ENCODE measurements at regions not wholly inside any gene's neighbourhood (a gene's known extent, or its start where the extent isn't known, plus 50 kb on each side); places are given as distances from the start of the nearest gene placed in this dataset.
"Not testable (repeated sequence)": the region's sequence is repeated elsewhere in the genome, so short reads cannot be mapped to it uniquely, and the experiment has no call there.

DNA sequence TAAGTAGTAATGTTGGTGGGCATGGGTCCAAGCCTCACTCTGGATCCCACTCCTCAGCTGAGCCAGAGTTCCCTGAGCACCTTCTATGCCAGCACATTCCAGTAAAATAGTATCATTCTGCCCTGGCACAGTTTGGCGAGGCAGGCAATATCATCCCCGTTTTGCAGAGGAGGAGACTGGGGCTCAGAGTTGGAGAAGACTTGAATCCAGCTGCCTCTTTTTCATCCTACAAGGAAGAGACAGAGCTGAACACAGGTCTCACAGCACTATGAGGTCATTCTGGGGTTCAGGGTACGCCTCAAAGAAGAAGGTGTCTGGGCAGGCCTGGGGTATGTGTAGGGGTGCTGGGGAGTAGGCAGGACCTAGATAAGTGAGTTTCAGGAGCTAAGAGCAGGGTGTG is 103.9 kb upstream of the STX18 start:
- intact Hi-C loops (cut with DNase I) = no loop called here
- no peak for DNase-seq (ENCODE audit: extremely low spot score in 2 of 2)

DNA sequence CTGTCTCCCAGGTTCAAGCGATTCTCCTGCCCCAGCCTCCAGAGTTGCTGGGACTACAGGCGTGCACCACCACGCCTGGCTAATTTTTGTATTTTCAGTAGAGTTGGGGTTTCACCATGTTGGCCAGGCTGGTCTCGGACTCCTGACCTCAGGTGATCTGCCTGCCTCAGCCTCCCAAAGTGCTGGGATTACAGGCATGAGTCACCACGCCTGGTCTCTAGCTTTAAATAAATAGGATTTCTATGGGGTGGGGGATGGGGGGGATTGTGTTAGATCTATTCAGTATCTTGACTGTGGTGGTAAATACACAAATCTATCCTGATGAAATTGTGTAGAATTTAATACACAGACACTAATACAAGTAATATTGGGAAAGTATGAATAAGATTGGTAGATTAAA is 102.4 kb upstream of the STX18 start:
- H3K4me1 ChIP-seq; DNase-seq (ENCODE audit: extremely low spot score in 2 of 2); H3K9me3 ChIP-seq; H3K27ac ChIP-seq; H3K36me3 ChIP-seq; H3K4me3 ChIP-seq; H3K27me3 ChIP-seq; intact Hi-C loops (cut with DNase I): not testable (repeated sequence)

More for the DNA sequence above, 103.9 kb upstream of the STX18 start:
- Histone ChIP-seq H3K27me3 (no peaks in the 10 kb centered on the region), H3K9me3 (no peaks in the 10 kb centered on the region), H3K36me3 (no peaks in the 10 kb centered on the region), H3K4me1 (no peaks in the 10 kb centered on the region), H3K27ac (no peak overlapping the region), H3K4me3 (no peak overlapping the region)
- TF ChIP-seq, protein P1, sequence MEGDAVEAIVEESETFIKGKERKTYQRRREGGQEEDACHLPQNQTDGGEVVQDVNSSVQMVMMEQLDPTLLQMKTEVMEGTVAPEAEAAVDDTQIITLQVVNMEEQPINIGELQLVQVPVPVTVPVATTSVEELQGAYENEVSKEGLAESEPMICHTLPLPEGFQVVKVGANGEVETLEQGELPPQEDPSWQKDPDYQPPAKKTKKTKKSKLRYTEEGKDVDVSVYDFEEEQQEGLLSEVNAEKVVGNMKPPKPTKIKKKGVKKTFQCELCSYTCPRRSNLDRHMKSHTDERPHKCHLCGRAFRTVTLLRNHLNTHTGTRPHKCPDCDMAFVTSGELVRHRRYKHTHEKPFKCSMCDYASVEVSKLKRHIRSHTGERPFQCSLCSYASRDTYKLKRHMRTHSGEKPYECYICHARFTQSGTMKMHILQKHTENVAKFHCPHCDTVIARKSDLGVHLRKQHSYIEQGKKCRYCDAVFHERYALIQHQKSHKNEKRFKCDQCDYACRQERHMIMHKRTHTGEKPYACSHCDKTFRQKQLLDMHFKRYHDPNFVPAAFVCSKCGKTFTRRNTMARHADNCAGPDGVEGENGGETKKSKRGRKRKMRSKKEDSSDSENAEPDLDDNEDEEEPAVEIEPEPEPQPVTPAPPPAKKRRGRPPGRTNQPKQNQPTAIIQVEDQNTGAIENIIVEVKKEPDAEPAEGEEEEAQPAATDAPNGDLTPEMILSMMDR (IDR thresholded peaks at IDR 0.05) = no peak
- TF ChIP-seq POLR2AphosphoS5 (IDR thresholded peaks at IDR 0.05; ENCODE audit: insufficient read depth in 1 of 2, low read depth in 1 of 2) (no peak), POLR2A (IDR thresholded peaks at IDR 0.05) (no peak)

DNA sequence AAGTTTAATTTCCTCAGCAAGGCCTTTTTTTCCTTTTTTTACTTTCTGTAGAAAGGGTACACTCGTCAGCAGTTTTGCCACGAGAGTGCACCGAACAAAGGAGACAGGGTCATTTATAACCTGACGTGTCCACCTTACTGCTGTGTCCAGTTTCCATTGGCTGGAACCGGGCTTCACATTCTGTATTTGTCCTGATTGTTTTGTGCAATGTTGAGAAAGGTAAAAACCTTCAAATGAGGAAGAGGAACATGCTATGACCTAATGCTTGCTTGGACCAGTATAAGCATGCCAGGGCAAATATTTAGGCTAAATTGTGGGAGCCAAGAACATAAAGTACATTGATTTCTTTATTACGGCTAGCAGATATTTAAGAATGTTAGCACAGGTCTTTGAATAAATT is 101.9 kb upstream of the STX18 start:
- intact Hi-C loops (cut with DNase I); H3K9me3 ChIP-seq; H3K4me1 ChIP-seq; H3K27ac ChIP-seq; H3K4me3 ChIP-seq; H3K27me3 ChIP-seq; H3K36me3 ChIP-seq; DNase-seq (ENCODE audit: extremely low spot score in 2 of 2): not testable (repeated sequence)

DNA sequence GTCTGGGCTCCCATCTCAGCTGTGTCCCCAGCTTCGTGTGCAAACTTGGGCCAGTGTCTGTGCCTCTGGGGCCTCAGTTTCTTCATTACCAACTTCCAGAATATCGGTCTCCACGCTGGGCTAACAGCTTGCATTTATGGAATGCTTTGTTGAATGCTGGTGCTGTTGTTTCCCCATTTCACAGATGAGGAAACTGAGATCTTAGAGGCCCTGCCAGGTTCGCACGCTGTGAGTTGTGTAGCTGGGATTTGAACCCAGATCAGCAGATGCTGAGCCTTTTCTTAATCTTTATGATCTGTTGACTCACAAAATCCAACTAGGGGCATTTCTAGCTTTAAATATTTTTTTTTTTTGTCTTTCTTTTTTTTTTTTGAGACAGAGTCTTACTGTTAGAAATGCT is 101.5 kb upstream of the STX18 start:
- no peak overlapping the region for H3K27ac ChIP-seq

DNA sequence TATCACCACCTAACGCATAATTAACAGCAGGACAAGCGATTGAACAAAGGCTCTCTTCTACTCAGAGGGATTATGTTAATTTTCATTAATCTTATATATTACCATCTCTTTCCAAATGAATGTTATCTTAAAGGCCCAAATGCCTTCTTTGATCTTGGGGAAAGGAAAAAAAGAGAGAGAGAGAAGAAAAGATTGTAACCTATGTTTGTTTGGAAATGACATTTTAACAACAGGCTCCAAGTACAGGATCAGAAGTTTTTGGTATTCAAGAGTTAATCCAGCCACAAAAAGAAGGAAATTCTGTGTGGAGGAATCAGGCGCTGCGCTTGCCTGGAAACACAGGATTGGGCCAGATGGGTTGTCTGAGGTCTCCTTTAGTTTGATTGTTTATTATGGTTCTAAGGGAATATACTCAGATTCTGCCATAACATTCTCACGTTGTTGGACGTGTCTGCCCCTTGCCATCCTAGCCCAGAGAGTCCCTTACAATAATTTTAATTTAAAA is 100.7 kb upstream of the STX18 start:
- intact Hi-C loops (cut with DNase I) = no loop called here
- Histone ChIP-seq H3K4me1 (no peaks in the 10 kb centered on the region), H3K27ac (no peak overlapping the region), H3K4me3 (no peak overlapping the region), H3K27me3 (no peaks in the 10 kb centered on the region), H3K36me3 (no peaks in the 10 kb centered on the region), H3K9me3 (no peaks in the 10 kb centered on the region)
- no peak for DNase-seq (ENCODE audit: extremely low spot score in 2 of 2)
- TF ChIP-seq, protein P1 (IDR thresholded peaks at IDR 0.05) = no peak
- TF ChIP-seq POLR2A (IDR thresholded peaks at IDR 0.05) (no peak), POLR2AphosphoS5 (IDR thresholded peaks at IDR 0.05; ENCODE audit: insufficient read depth in 1 of 2, low read depth in 1 of 2) (no peak)

More for the DNA sequence above, 101.5 kb upstream of the STX18 start:
- no peaks in the 10 kb centered on the region for H3K9me3 ChIP-seq
- H3K4me3 ChIP-seq = no peak overlapping the region
- H3K4me1 ChIP-seq = no peaks in the 10 kb centered on the region
- no peaks in the 10 kb centered on the region for H3K27me3 ChIP-seq
- H3K36me3 ChIP-seq = no peaks in the 10 kb centered on the region
- TF ChIP-seq, protein P1 (IDR thresholded peaks at IDR 0.05) = no peak
- TF ChIP-seq POLR2AphosphoS5 (IDR thresholded peaks at IDR 0.05; ENCODE audit: insufficient read depth in 1 of 2, low read depth in 1 of 2) (no peak), POLR2A (IDR thresholded peaks at IDR 0.05) (no peak)
- intact Hi-C loops (cut with DNase I) = no loop called here
- DNase-seq (ENCODE audit: extremely low spot score in 2 of 2) = no peak

DNA sequence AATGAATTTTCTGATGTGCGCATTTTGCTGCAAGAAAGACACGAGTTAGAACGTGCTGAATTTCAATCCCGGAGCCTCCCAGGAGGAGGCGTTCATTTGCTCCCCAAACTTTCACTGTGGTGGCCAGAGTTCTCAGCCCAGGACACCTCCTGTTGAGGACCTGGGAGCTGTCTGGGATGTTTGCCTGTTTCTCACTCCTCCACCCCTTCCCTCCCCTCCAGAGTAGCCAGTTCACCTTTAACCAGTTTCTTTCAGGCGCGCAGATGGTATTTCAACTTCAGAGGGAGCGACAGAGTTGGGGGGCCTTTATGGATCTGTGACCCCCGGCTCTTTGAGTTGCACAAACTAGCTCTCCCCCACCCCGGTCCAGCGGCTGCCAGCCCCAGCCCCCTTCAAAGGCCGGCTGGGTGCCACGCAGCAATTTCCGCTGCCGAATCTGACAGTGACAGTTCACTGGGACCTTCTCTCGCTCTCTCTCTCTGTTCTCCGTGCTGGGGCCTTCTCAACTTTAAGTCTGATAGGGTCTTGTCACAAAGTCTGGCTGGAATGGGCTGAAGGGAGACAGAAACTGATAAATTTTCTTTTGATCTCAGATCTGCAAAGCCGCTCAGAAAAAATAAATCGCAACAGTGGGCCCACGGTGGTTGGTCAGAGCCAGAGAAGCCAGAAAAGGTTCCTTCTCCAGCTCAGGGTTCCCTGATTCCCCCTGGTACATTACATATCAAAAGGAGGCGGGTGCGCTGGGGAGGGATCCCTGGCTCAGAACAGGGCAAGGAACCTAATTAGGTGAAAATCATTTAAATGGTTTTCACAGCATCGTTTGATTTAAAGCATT is 100.0 kb upstream of the STX18 start:
- TF ChIP-seq POLR2A (IDR thresholded peaks at IDR 0.05) (no peak), POLR2AphosphoS5 (IDR thresholded peaks at IDR 0.05; ENCODE audit: insufficient read depth in 1 of 2, low read depth in 1 of 2) (no peak)
- TF ChIP-seq, protein P1 (IDR thresholded peaks at IDR 0.05) = no peak
- Histone ChIP-seq H3K36me3 (no peaks in the 10 kb centered on the region), H3K27me3 (no peaks in the 10 kb centered on the region), H3K4me1 (no peaks in the 10 kb centered on the region), H3K4me3 (no peak overlapping the region), H3K9me3 (no peaks in the 10 kb centered on the region), H3K27ac (no peak overlapping the region)
- DNase-seq (ENCODE audit: extremely low spot score in 2 of 2) = no peak
- intact Hi-C loops (cut with DNase I) = no loop called here

All from vagina (tissue), 2 donors.